HepG2 (cell line): ENCODE measurements at regions not wholly inside any gene's neighbourhood (a gene's known extent, or its start where the extent isn't known, plus 50 kb on each side); places are given as distances from the start of the nearest gene placed in this dataset.

Experiments used
- HNRNPUL1 ChIP-seq: fragments of 200-400 bp; formaldehyde crosslinking; IDR thresholded peaks from 2 replicates; pipeline ENCODE4 v1.6.1; 2017; ENCODE audit warnings: low read depth, mild to moderate bottlenecking, low read length, moderate library complexity
- MNT ChIP-seq: fragments of 450-650 bp; IDR thresholded peaks from 2 replicates; pipeline ENCODE4 v1.6.1; 2016
- SNAI1 ChIP-seq: sonication (generic); formaldehyde crosslinking; IDR thresholded peaks from 2 replicates; pipeline ENCODE4 v1.5.0; 2020; ENCODE audit warnings: mild to moderate bottlenecking, missing genetic modification reagents, borderline replicate concordance

- TF ChIP-seq SNAI1 (CRISPR knock-in tag) (no peak), HNRNPUL1 (no peak), MNT (no peak)
Observed at GRCh38 chr15:38053205-38053604, 118.8 kb downstream of the TMCO5A start.
